Upper lobe of right lung (tissue), 1 donor: ENCODE measurements at regions not wholly inside any gene's neighbourhood (a gene's known extent, or its start where the extent isn't known, plus 50 kb on each side); places are given as distances from the start of the nearest gene placed in this dataset.

ENCODE experiments used
- ATAC-seq: fragments of 200-7000 bp; cut with Tn5 transposase; one replicate; pipeline ENCODE4 v1.9.1; 2020; ENCODE audit warnings: mild to moderate bottlenecking, moderate library complexity
- DNase-seq: peaks from one replicate; pipeline ENCODE4 v3.0.0-alpha.2; 2020
- H3K27ac ChIP-seq: fragments of 200-600 bp; one replicate; pipeline ENCODE4 v1.8.0; 2022
- H3K27me3 ChIP-seq: fragments of 200-600 bp; one replicate; pipeline ENCODE4 v1.8.0; 2022; ENCODE audit warnings: mild to moderate bottlenecking
- H3K36me3 ChIP-seq: fragments of 200-600 bp; one replicate; pipeline ENCODE4 v1.8.0; 2022
- H3K4me1 ChIP-seq: fragments of 200-600 bp; one replicate; pipeline ENCODE4 v1.8.0; 2022
- H3K4me3 ChIP-seq: fragments of 200-600 bp; one replicate; pipeline ENCODE4 v1.8.0; 2022; ENCODE audit warnings: mild to moderate bottlenecking
- H3K9me3 ChIP-seq: fragments of 200-600 bp; one replicate; pipeline ENCODE4 v1.8.0; 2022
- CTCF ChIP-seq: fragments of 200-600 bp; IDR thresholded peaks from one replicate; pipeline ENCODE4 v1.8.0; 2022; ENCODE audit warnings: antibody characterized with exemption
- intact Hi-C: fragments of 100-400 bp; cut with DNase I; formaldehyde crosslinking; loops from one replicate; pipeline ENCODE4 v1.11.0; 2022
- donor health status: DM: no; HTN: yes; CAD: no; lungs with severe emphysema.

DNA sequence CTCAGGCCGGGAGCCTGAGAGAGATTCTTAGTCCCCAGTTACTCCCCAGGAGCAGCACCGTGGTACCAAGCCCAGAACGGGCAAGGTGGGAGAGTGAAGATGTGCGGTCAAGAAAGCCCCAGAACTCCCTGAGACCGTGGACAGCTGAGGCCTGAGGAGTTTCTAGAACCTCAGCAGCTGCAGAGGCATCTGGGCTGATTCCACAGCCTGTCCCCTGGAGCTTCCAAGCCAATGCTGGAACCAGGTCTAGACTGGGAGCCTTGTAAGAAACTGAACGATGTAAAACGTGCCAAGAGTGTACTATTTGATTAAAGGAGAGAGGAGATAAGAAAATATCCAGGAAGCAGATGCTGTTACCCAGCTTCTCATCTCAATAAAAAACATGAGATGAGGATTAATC lies 366.3 kb downstream of the TNS3 start:
- no peak overlapping the region for H3K27ac ChIP-seq
- TF ChIP-seq CTCF = no peak
- no peak overlapping the region for H3K4me3 ChIP-seq
- no peaks in the 10 kb centered on the region for H3K4me1 ChIP-seq
- no peaks in the 10 kb centered on the region for H3K9me3 ChIP-seq
- no peaks in the 10 kb centered on the region for H3K27me3 ChIP-seq
- intact Hi-C loops = no loop called here
- no peak for DNase-seq
- H3K36me3 ChIP-seq = no peaks in the 10 kb centered on the region
- no peak for ATAC-seq

DNA sequence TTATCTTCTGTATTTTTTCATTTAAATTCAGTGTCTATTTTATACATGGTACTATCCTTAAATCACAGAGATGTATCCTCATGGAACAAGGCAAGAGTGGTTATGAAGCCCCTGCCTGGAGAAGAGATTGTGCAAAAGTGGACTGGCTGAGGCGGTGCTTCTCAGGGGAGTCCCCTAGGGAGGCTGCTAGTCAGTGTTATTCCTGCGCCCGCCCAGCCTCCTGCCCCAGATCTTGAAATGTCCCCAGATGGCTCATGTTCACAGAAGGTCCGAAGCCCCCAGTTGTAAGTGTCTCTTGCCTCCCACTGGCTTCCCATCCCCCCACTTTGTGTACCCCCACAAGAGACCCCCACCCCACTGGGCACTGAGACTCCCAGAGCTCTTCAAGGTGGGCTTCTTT lies 366.9 kb downstream of the TNS3 start:
- Histone ChIP-seq H3K4me1 (no peaks in the 10 kb centered on the region), H3K9me3 (no peaks in the 10 kb centered on the region), H3K27me3 (no peaks in the 10 kb centered on the region), H3K36me3 (no peaks in the 10 kb centered on the region), H3K27ac (no peak overlapping the region), H3K4me3 (no peak overlapping the region)
- intact Hi-C loops = no loop called here
- ATAC-seq (no peak), DNase-seq (no peak)
- no peak for TF ChIP-seq CTCF

GRCh38 chr7:47213276-47213675 lies 368.6 kb downstream of the TNS3 start:
- ATAC-seq (no peak), DNase-seq (no peak)
- Histone ChIP-seq H3K27me3 (no peaks in the 10 kb centered on the region), H3K36me3 (no peaks in the 10 kb centered on the region), H3K27ac (no peak overlapping the region), H3K9me3 (no peaks in the 10 kb centered on the region), H3K4me1 (no peaks in the 10 kb centered on the region), H3K4me3 (no peak overlapping the region)
- no peak for TF ChIP-seq CTCF
- intact Hi-C loops = no loop called here

DNA sequence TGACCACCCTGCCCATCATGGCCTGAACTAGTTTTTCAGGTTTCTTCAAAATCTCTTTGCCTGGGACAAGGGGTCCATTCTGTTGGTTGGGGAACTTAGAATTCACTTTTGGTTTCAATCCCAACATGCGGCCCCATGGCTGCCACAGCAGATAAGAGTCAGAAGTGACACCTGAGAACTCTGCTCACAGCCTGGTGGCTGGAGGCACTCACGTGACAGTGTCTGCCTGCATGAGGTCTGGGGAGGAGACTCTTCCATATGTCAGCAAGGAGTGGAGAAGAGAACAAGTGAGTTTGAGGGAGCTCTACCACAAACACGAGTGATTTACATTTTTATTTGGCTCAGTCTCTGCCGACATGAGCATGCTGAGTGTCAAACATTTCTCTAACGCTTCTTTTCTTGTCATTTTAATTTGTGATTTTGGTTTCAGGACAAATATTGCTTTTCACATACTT lies 370.4 kb downstream of the TNS3 start:
- Histone ChIP-seq H3K36me3 (no peaks in the 10 kb centered on the region), H3K27ac (no peak overlapping the region), H3K4me1 (no peaks in the 10 kb centered on the region), H3K9me3 (no peaks in the 10 kb centered on the region), H3K27me3 (no peaks in the 10 kb centered on the region), H3K4me3 (no peak overlapping the region)
- no peak for DNase-seq
- intact Hi-C loops = no loop called here
- no peak for TF ChIP-seq CTCF
- peak; percentile 41 for ATAC-seq

DNA sequence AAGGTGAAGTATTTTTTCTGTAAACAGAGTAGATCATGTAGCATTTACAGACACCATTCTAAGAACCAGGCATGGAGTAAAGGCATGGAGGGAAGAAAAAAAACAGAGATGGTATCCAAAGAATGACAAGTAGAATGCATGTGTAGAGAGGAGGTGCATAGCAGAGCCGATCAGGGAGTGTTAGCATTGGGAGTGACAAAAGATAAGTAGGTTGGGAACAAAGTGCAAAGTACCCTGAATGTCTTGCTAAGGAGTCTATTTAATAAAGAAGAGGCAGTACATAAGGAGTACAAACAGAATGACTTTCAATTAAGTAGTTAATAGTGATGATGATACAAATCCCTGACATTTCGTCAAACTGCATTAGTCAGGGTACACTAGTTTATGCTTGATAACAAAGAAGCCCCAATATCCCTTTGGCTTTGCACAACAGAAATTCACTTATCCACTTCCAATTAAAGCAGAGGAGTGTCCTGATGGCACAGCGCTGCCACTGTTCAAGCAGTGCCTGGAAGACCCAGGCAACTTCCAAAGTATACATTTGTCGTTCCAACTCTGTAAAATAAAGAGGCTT lies 371.5 kb downstream of the TNS3 start:
- no peak for ATAC-seq
- no peaks in the 10 kb centered on the region for H3K36me3 ChIP-seq
- no peak for DNase-seq
- no peak overlapping the region for H3K27ac ChIP-seq
- intact Hi-C loops = no loop called here
- no peaks in the 10 kb centered on the region for H3K27me3 ChIP-seq
- no peak for TF ChIP-seq CTCF
- no peak overlapping the region for H3K4me3 ChIP-seq
- no peaks in the 10 kb centered on the region for H3K9me3 ChIP-seq
- H3K4me1 ChIP-seq = no peaks in the 10 kb centered on the region

GRCh38 chr7:47207956-47208355 lies 374.0 kb downstream of the TNS3 start:
- H3K9me3 ChIP-seq = no peaks in the 10 kb centered on the region
- no peaks in the 10 kb centered on the region for H3K27me3 ChIP-seq
- TF ChIP-seq CTCF = no peak
- no peak for DNase-seq
- intact Hi-C loops = no loop called here
- no peak overlapping the region for H3K27ac ChIP-seq
- H3K36me3 ChIP-seq = no peaks in the 10 kb centered on the region
- no peaks in the 10 kb centered on the region for H3K4me1 ChIP-seq
- no peak overlapping the region for H3K4me3 ChIP-seq
- no peak for ATAC-seq
